OCI-LY3 (cell line): ENCODE measurements at regions not wholly inside any gene's neighbourhood (a gene's known extent, or its start where the extent isn't known, plus 50 kb on each side); places are given as distances from the start of the nearest gene placed in this dataset.

Experiments
- H2AFZ ChIP-seq: fragments of 200-600, 300-600 bp; shearing (Covaris generic); 2 replicates; pipeline ENCODE4 v1.6.0; 2014; ENCODE audit warnings: antibody characterized with exemption, low read depth, low read length
- H3K27ac ChIP-seq: fragments of 200-600, 300-600 bp; sonication (generic); 2 replicates; pipeline ENCODE4 v1.5.1; 2014; ENCODE audit warnings: mild to moderate bottlenecking, low read length, moderate library complexity, mixed read lengths
- H3K27me3 ChIP-seq: fragments of 200-600, 300-600 bp; sonication (generic); 2 replicates; pipeline ENCODE4 v1.6.1; 2014; ENCODE audit warnings: low read depth, low read length, mixed read lengths
- H3K36me3 ChIP-seq: fragments of 200-600, 300-600 bp; sonication (generic); replicated peaks from 2 replicates; pipeline ENCODE3; 2014; ENCODE audit warnings: low read depth, low read length, mixed read lengths
- H3K4me1 ChIP-seq: fragments of 300-600, 200-600 bp; sonication (generic); 2 replicates; pipeline ENCODE4 v1.6.1; 2014; ENCODE audit warnings: low read length, mixed read lengths
- H3K4me2 ChIP-seq: fragments of 200-600, 300-600 bp; sonication (generic); 2 replicates; pipeline ENCODE4 v1.6.1; 2014; ENCODE audit warnings: low read length, mixed read lengths
- H3K4me3 ChIP-seq: fragments of 300-600, 200-600 bp; sonication (generic); 2 replicates; pipeline ENCODE4 v1.5.1; 2014; ENCODE audit warnings: antibody characterized with exemption, mild to moderate bottlenecking, low read length, moderate library complexity
- H3K79me2 ChIP-seq: fragments of 300-600, 200-600 bp; shearing (Covaris generic); 2 replicates; pipeline ENCODE4 v1.6.1; 2014; ENCODE audit warnings: mild to moderate bottlenecking, low read length, mixed read lengths
- H3K9ac ChIP-seq: fragments of 300-600, 200-600 bp; shearing (Covaris generic); 2 replicates; pipeline ENCODE4 v1.6.0; 2014; ENCODE audit warnings: mild to moderate bottlenecking, low read length, moderate library complexity
- H3K9me3 ChIP-seq: fragments of 200-600, 300-600 bp; shearing (Covaris generic); 2 replicates; pipeline ENCODE4 v1.6.1; 2014; ENCODE audit warnings: low read length, mixed read lengths; ENCODE audit not compliant: insufficient read depth
- H4K20me1 ChIP-seq: fragments of 200-600, 300-600 bp; sonication (generic); 2 replicates; pipeline ENCODE4 v1.6.1; 2016; ENCODE audit warnings: low read length, mixed read lengths; ENCODE audit not compliant: insufficient read depth
- EZH2phosphoT487 ChIP-seq: fragments of 200-600 bp; shearing (Covaris generic); IDR thresholded peaks from 2 replicates; pipeline ENCODE4 v1.6.1; 2018; ENCODE audit warnings: antibody characterized with exemption, mixed run types, low read depth
- TF ChIP-seq, protein P1 (sequence below): fragments of 200-600, 300-600 bp; sonication (generic); IDR thresholded peaks from 2 replicates; pipeline ENCODE4 v1.5.1; 2014; ENCODE audit warnings: antibody characterized with exemption, low read length, low read depth

DNA sequence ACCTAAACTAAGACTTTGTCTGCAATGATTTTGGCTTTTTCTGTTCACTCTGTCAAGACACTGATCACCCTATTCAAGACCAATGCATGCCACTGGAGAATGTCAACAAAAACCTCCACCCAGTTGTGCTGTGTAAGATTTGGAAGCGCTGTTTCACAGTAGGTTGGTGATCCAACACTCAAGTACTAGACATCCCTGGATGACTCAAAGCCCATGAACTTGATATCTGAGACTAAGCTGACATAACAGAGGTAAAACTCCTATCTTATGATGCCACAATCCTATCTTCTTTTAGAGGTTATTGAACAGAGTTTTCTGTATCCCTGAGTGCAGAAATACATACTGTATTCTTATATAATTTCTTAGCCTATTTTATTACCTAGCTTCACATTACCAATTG is 251.3 kb upstream of the ETAA1 start:
- Histone ChIP-seq H3K9me3 (no peaks in the 10 kb centered on the region), H3K79me2 (no peaks in the 10 kb centered on the region), H3K9ac (no peak overlapping the region), H3K27ac (no peak overlapping the region), H3K27me3 (no peaks in the 10 kb centered on the region), H3K36me3 (no peaks in the 10 kb centered on the region), H3K4me1 (no peaks in the 10 kb centered on the region), H2AFZ (no peak overlapping the region), H4K20me1 (no peaks in the 10 kb centered on the region), H3K4me2 (no peak overlapping the region), H3K4me3 (no peak overlapping the region)
- TF ChIP-seq, protein P1, sequence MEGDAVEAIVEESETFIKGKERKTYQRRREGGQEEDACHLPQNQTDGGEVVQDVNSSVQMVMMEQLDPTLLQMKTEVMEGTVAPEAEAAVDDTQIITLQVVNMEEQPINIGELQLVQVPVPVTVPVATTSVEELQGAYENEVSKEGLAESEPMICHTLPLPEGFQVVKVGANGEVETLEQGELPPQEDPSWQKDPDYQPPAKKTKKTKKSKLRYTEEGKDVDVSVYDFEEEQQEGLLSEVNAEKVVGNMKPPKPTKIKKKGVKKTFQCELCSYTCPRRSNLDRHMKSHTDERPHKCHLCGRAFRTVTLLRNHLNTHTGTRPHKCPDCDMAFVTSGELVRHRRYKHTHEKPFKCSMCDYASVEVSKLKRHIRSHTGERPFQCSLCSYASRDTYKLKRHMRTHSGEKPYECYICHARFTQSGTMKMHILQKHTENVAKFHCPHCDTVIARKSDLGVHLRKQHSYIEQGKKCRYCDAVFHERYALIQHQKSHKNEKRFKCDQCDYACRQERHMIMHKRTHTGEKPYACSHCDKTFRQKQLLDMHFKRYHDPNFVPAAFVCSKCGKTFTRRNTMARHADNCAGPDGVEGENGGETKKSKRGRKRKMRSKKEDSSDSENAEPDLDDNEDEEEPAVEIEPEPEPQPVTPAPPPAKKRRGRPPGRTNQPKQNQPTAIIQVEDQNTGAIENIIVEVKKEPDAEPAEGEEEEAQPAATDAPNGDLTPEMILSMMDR, result no peak
- no peak for TF ChIP-seq EZH2phosphoT487

DNA sequence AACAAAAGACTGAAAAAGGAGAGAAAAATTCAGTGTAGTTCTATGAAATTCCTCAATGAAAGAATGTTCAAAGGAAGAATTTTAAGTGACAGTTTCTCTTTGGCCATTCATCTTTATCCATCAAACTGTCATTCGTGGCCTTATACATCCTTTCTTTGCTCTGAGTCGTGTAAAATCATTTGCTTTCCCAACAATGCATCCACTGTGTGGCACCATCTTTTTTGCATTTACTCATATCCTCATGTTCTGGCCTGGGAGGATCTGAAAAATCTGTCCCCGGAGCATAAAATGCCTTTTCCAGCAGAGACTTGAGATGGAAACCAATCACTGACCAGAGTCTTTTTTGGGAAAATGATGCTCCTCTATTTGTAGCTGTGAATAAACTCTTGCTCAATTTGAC is 240.3 kb upstream of the ETAA1 start:
- Histone ChIP-seq H3K79me2 (no peaks in the 10 kb centered on the region), H3K27ac (no peak overlapping the region), H3K4me2 (no peak overlapping the region), H3K27me3 (no peaks in the 10 kb centered on the region), H3K4me1 (peaks cover 8% of the 10 kb centered on the region), H3K9ac (no peak overlapping the region), H3K4me3 (no peak overlapping the region), H2AFZ (no peak overlapping the region), H4K20me1 (no peaks in the 10 kb centered on the region), H3K36me3 (no peaks in the 10 kb centered on the region), H3K9me3 (no peaks in the 10 kb centered on the region)
- TF ChIP-seq, protein P1, result no peak
- TF ChIP-seq EZH2phosphoT487, result no peak

DNA sequence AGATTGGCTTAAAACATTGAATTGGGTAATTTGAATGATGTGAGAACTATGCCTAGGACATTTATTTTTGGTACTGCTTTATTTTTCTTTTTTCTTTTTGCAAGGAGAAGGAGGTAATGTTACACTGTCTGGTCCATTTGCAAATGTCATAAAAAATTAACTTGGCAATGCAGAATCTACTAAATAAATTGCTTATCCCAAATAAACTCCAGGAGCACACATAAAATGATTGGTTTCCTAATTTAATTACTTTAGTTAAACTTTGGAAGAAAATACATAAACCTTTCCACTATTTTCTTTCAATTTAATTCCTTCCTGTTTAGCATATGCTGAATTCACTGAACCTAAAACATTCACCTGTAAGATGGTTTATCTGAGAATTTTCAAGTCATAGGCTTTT is 238.4 kb upstream of the ETAA1 start:
- no peaks in the 10 kb centered on the region for H3K9me3 ChIP-seq
- peaks cover 8% of the 10 kb centered on the region for H3K4me1 ChIP-seq
- no peak overlapping the region for H3K4me3 ChIP-seq
- TF ChIP-seq EZH2phosphoT487, result no peak
- TF ChIP-seq, protein P1, result no peak
- no peak overlapping the region for H3K9ac ChIP-seq
- no peaks in the 10 kb centered on the region for H3K79me2 ChIP-seq
- no peaks in the 10 kb centered on the region for H3K36me3 ChIP-seq
- H4K20me1 ChIP-seq, result no peaks in the 10 kb centered on the region
- no peak overlapping the region for H2AFZ ChIP-seq
- no peak overlapping the region for H3K4me2 ChIP-seq
- no peaks in the 10 kb centered on the region for H3K27me3 ChIP-seq
- H3K27ac ChIP-seq, result no peak overlapping the region

DNA sequence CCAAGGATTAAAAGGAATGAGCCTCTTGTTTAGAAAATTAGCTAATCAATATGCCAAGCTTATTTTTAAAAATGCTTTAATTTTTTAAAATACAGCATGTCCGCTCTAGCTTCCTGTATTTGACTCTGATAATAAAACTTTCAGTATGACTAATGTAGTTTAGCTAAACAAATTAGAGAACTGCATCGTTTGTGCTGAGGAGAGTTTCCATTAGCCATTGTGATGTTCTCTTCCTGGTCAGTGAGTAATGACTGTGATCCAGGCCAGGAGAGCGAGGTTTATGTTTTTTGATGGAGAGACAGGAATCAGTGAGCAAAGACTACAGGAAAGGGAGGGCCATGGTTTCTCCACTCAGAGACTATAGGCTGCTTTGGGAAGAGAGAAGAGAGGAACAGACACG is 237.2 kb upstream of the ETAA1 start:
- H3K4me3 ChIP-seq, result no peak overlapping the region
- H4K20me1 ChIP-seq, result no peaks in the 10 kb centered on the region
- H3K9ac ChIP-seq, result no peak overlapping the region
- H2AFZ ChIP-seq, result no peak overlapping the region
- TF ChIP-seq EZH2phosphoT487, result no peak
- TF ChIP-seq, protein P1, result no peak
- peaks cover 8% of the 10 kb centered on the region for H3K4me1 ChIP-seq
- H3K79me2 ChIP-seq, result no peaks in the 10 kb centered on the region
- H3K36me3 ChIP-seq, result no peaks in the 10 kb centered on the region
- H3K27me3 ChIP-seq, result no peaks in the 10 kb centered on the region
- no peak overlapping the region for H3K27ac ChIP-seq
- no peaks in the 10 kb centered on the region for H3K9me3 ChIP-seq
- H3K4me2 ChIP-seq, result no peak overlapping the region; the same call in 1 of the 2 replicates
